ENCODE measurements at regions not wholly inside any gene's neighbourhood (a gene's known extent, or its start where the extent isn't known, plus 50 kb on each side); places are given as distances from the start of the nearest gene placed in this dataset.

GRCh38 chr2:2993172-2993692 is 384.4 kb downstream of the EIPR1 start:
- DNase-seq (ENCODE audit: low read depth), result no peak

- DNase-seq (ENCODE audit: low read depth), result no peak
Observed at GRCh38 chr2:2992634-2993033, 385.0 kb downstream of the EIPR1 start.

GRCh38 chr2:2985020-2985419 is 392.6 kb downstream of the EIPR1 start:
- DNase-seq (ENCODE audit: low read depth), result no peak

- DNase-seq (ENCODE audit: low read depth), result no peak
Observed at GRCh38 chr2:2981000-2981399, 396.6 kb downstream of the EIPR1 start.

- no peak for DNase-seq (ENCODE audit: low read depth)
Observed at GRCh38 chr2:2974982-2975381, 402.6 kb downstream of the EIPR1 start.

- DNase-seq (ENCODE audit: low read depth), result no peak
Observed at GRCh38 chr2:2960441-2961133, 417.0 kb downstream of the EIPR1 start.

- no peak for DNase-seq (ENCODE audit: low read depth)
Observed at GRCh38 chr2:2950403-2950952, 427.1 kb downstream of the EIPR1 start.

GRCh38 chr2:2947406-2947805 is 430.2 kb downstream of the EIPR1 start:
- DNase-seq (ENCODE audit: low read depth), result no peak

- DNase-seq (ENCODE audit: low read depth), result no peak
Observed at GRCh38 chr2:2942906-2943305, 434.7 kb downstream of the EIPR1 start.

- no peak for DNase-seq (ENCODE audit: low read depth)
Observed at GRCh38 chr2:2942225-2942624, 435.4 kb downstream of the EIPR1 start.

- no peak for DNase-seq (ENCODE audit: low read depth)
Observed at GRCh38 chr2:2941205-2941604, 436.4 kb downstream of the EIPR1 start.

GRCh38 chr2:2940702-2941101 is 436.9 kb downstream of the EIPR1 start:
- no peak for DNase-seq (ENCODE audit: low read depth)

GRCh38 chr2:2940061-2940460 is 437.6 kb downstream of the EIPR1 start:
- DNase-seq (ENCODE audit: low read depth), result no peak

GRCh38 chr2:2939078-2939795 is 438.4 kb downstream of the EIPR1 start:
- DNase-seq (ENCODE audit: low read depth), result no peak

GRCh38 chr2:2938481-2938880 is 439.1 kb downstream of the EIPR1 start:
- no peak for DNase-seq (ENCODE audit: low read depth)

GRCh38 chr2:2935445-2936149 is 442.0 kb downstream of the EIPR1 start:
- no peak for DNase-seq (ENCODE audit: low read depth)

GRCh38 chr2:2933426-2933825 is 444.2 kb downstream of the EIPR1 start:
- no peak for DNase-seq (ENCODE audit: low read depth)

- no peak for DNase-seq (ENCODE audit: low read depth)
Observed at GRCh38 chr2:2932692-2933305, 444.8 kb downstream of the EIPR1 start.

GRCh38 chr2:2932189-2932588 is 445.4 kb downstream of the EIPR1 start:
- no peak for DNase-seq (ENCODE audit: low read depth)

GRCh38 chr2:2931318-2932075 is 446.1 kb downstream of the EIPR1 start:
- no peak for DNase-seq (ENCODE audit: low read depth)

- no peak for DNase-seq (ENCODE audit: low read depth)
Observed at GRCh38 chr2:2930841-2931240, 446.8 kb downstream of the EIPR1 start.

- no peak for DNase-seq (ENCODE audit: low read depth)
Observed at GRCh38 chr2:2926858-2927175, 450.8 kb downstream of the EIPR1 start.
